Left renal pelvis (tissue), 4 donors: ENCODE measurements at regions not wholly inside any gene's neighbourhood (a gene's known extent, or its start where the extent isn't known, plus 50 kb on each side); places are given as distances from the start of the nearest gene placed in this dataset.

ENCODE experiments used
- DNase-seq, 4 donors: peaks; one replicate each; pipeline ENCODE4 v3.0.0-alpha.2; 2013; ENCODE audit warnings: low read depth in 4 of 4, low spot score in 3 of 4

DNA sequence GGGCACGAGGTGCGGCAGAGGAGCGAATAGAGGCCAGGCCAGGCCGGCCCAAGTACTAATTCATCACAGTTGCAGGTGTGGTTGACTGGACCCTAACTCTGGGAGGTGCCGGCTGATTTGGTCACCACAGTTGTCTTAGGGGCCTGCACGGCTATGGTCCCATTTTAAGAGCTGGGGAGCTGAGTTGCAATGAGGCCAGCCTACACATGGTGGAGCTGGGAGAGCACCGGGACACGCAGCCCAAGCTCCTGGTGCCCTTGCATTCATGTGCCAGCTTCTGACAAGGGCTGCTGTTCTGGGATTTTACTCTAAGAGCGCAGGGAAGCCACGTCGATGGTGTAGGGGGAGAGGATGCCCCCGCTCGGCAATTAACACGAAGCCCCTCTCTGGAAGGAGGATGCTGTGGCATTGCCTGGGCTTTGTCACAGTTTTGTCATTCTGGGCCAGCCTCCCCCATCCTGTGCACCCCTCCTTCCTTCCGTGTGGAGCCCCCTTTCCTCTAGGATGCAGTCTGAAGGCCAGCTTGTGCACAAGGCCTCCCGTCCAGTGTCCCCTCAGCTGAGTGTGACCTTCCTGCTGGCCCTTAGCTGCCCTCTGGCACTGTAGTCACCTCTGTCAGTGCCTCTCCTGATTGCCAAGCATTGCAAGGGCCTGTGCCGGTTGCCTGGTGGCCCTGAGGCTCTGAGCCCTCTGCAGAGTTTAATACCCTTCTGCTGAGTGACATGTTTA, 109.4 kb upstream of the C1QTNF9B start:
- DNase-seq = no peak

DNA sequence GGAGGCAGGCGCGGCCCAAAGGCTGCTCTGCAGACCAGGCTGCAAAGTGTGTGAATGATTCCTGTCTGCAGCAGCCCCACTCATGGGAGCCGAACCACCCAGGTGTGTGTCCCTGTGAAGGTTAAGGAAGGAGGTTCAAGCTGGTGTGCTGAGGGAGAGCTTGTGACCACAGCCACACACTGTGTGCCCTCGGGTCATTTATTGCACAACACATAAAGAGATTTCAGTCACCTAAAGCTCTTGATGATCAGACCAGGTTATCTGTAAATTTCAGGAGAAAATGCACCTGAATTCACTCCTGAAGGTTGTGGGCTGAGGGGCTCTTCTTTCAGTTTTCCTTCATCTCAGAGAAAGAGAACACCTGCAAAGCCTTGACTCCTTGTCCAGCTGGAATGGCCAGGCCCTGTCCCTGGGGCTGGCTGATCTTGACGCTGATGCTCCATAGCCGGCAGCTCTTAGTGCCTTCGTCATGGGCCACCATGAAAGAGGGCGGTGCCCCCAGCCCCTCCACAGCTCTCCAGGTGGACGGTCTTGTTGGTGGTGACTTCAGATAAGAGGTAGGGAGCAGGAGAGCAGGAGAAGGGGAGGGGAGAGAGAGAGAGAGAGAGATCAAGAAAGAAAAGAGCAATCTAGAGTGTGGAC, 110.8 kb upstream of the C1QTNF9B start:
- no peak for DNase-seq

DNA sequence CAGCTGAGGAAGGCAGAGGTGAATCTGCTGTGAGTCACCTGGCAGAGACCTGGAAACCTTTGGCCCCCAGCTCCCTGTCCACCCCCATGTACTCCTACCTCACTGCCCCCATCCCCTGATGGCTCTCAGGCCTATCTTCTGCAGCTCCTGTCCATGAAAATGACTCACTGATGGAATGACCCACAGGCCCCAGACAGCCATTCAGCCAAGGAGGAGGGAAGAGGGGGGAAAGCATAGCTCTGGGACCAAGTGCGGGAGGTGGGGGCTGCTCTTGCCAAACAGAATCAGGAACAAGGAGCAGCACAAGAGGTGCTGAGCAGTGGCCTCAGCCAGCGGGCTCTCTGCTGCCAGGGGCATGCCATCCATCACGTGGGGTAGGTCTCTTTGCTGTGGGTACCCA, 111.4 kb upstream of the C1QTNF9B start:
- DNase-seq = no peak

DNA sequence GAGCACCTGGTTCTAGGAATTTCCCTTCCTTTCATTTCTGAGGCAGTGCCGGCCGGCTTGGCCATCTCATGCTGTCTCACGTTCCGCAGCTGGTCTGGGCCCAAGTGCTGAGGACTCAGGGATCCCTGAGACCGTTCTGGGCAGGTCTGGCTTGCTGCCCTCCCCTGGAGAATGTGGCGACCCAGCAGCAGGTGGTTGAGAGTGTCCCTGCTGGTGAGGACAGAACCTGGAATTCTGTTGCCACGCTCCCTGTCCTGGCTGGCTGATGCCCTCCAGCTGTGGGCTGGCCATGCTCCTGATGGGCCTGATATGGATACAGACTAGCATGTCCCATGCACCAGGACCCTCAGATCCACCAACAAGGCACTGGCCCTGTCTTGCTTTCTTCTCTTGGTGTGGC, 114.0 kb upstream of the C1QTNF9B start:
- no peak for DNase-seq

DNA sequence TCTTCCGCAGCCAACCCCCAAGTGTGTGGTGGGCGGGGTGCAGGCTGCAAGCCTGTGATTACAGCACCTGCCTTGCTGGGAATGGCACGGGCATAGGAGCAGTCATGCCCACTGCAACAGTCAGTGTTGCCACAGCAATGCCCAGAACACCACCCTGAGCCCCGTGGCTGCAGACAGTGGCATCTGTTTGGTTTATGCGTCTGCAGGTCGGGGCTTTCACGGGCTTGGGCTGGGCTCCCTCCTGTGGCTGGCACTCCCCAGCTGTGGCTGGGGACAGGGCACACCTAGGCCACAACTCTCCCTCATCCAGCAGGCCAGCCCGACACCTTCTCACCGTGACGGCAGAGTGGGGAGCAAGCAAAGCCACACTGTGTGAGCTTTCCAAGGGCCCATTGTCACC, 115.3 kb upstream of the C1QTNF9B start:
- DNase-seq = no peak

DNA sequence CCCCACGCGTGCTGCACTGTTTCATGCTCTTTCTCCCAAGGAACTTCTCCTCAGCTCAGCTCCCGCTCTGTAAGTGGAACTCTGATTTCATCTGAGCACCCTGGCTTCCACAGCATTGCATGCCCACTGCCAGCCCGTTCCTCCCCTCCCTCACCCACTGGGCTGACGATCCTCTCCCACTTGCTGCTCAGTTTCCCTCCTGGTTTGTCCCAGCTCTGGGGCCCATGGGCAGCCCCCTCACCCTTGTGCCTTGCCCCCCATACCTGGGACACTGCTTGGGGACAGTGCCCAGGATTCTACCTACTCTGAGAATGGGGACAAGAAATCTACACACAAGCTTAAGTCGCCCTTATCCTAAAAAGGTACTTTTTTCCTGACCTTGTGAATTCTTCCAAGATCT, 115.9 kb upstream of the C1QTNF9B start:
- DNase-seq = no peak

DNA sequence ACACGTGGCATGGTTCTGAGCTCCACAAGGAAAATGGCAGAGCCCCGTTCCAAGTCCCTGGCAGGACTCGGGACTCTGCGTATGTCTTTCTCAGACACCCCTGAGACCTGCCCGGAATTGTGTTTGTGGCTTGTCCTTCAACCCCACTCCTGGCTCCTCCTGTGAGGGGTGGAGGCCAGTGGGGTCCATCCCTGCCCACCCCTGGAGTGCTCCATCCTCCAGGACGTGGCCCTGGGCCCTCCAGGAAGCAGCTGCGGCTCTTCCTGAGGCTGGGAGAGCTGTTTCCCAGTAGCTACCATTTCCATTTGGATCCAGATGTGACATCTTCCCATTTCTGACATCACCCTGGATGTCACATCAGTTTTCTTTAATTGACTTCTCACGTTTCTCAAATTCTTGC, 118.7 kb upstream of the C1QTNF9B start:
- no peak for DNase-seq

DNA sequence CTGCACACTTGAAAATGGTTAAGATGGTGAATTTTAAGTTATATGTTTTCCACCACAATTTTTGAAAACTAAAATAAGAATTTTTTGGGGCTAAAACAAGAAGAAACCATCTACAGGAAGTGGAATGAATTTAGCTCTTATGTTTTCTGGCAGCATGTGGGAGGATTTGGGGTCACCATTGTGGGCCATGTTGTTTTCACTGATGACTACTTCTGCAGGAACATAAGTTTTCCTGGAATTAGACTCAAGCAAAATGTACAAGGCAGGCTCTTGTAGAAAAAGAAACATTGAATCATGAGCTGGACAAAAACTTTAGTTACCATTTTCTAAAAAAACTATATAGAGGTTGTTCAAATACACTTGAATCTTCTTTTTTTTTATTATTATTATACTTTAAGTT, 125.3 kb upstream of the C1QTNF9B start:
- no peak for DNase-seq

DNA sequence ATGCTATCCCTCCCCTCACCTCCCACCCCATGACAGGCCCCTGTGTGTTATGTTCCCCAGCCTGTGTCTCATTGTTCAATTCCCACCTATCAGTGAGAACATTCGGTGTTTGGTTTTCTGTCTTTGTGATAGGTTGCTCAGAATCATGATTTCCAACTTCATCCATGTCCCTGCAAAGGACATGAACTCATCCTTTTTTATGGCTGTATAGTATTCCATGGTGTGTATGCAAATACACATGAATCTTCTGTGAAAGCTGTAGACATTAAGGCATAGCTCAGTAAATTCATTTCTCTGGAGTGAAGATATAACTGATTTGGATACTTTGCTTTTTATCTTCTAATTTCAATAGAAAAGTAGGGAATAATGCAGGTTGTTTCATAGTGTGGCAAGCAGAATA, 125.8 kb upstream of the C1QTNF9B start:
- DNase-seq = no peak

DNA sequence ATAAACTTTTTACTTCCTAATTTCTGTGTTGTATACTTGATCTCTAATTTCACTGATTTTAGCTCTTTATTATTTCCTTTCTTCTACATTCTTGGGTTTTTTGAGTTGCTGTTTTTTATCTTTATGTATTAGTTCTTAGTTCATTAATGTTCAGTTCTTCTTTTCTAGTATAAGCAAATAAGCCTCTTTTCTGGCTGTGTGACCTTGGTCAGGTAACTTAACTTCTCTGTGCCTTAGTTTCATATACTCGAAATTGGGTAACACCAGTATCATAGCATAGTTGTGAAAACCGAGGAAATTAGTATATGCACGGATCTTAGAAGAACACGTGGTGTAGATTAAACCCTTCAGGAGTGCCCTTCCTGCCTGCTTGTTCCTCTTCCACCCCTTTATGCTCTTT, 130.2 kb upstream of the C1QTNF9B start:
- DNase-seq = no peak

DNA sequence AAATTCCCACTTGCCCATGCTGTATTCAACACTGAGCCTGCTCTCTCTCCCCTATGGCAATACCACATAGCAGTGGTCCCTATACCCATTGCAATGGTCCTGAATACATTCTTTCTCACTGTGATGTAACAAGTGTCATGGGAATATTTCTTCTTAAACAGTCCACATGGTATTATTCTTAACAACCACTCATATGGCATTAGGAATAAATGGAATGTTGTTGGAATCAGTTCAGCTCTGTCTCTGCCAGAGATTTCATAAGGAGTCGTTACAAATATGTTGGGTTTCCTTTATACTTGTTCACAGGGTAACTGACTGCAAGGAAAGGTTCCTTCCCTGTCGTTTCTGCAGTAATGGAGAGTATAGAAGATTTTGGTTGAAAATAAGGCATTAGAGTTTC, 128.3 kb upstream of the SPATA13 start:
- DNase-seq = no peak

DNA sequence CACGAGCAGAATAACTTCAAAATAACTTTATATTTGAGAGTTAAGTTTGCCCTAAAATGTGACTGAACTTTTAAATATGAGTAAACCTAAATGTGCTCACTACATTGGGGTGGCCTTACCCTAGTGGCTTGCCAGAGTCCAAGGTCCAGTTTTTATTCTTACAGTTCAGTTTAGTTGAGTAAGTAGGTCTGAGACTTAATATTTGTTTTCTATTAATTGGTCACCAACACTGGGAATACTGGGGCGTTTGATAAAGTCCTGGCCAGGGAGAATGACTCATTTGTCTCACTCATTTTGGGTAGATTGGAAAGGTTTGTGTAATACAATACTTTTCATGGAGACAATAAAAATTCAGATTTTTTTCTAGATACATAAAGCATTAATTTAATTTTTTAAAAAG, 127.8 kb upstream of the SPATA13 start:
- no peak for DNase-seq

DNA sequence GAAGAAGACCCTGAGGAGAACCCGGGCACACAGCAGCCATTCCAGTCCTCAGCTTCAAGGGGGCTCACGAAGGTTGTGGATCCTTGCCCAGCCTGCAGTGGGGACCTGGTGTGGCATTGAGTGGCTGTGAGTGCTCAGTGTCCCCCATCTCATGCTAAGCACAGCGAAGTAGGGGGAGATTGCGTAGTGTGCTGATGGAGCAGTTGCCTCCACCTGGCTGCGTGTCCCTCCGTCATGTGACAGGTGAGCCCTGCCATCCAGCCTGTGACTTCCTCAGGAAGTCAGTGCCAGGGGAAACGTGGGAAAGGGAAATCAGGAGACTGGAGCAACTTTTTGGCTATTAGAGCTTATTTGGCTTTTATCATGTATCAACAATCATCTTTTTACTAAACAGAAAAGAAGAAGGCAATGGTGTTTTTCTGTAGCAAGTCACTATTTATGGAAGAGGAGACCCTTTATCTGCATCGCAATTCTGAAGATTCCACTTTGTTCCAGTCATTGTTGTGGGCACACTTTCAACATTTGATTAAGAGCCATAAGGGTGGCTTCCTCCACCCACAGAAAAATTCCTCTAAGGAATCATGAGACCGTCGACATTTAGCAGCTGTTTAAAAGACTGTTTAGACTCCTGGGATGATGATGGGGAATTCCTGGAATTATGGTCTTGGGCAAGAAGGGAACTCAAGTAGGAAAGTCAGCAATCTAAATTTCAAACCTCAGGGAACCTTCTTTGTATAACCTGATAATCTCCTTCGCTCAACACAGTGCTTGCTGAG, 126.8 kb upstream of the SPATA13 start:
- DNase-seq = no peak

DNA sequence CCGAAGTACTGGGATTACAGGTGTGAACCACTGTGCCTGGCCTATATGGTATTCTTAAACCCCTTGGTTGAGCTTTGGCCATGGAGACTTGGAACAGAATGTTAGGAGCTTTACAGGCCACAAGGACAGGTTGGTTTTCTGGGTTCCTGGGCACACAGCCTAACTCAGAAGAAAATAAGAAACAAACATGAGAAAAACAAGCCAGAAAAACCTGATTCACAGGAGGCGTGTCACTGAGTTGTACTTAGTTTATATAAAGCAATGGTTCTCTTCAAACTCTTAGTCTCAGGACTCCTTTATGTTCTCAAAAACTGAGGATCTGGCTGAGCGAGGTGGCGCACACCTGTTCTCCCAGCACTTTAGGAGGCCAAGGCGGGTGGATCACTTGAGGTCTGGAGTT, 125.1 kb upstream of the SPATA13 start:
- DNase-seq = no peak

DNA sequence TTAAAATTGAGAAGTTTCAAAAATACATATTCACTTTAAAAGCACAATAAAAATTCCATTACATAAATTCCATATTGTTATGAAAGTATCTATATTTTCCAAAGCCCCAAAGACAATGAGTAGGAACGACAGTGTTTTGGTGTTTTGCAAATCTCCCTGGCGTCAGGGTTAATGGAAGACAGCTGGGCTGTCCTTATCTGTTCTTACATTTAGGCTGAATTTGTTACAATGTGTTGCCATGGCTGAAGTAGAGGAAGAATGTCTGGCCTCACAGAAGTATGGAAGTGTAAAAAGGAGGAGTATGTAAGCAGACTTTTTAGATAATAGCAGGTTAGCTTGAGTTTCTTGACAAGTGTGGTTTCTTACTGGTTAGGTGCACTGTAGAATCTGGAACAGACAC, 124.4 kb upstream of the SPATA13 start:
- DNase-seq = no peak

DNA sequence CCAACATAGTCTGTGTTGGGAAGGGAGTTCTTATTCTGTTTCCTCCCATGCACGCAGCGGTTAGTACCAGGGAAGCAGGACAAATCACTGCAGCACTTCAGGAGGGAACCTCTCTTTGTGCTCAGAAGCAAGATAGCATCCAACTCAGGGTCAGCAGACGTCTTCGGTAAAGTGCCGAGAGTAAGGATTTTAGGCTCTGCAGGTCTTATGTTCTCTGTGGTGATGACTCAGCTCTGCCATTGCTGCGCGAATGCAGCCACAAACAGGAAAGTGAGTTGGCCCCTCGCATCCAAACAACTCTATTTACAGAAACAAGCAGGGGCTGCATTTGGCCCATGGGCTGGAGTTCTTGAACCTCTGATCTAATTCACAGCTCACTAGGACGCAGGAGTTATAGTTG, 122.1 kb upstream of the SPATA13 start:
- DNase-seq = no peak

DNA sequence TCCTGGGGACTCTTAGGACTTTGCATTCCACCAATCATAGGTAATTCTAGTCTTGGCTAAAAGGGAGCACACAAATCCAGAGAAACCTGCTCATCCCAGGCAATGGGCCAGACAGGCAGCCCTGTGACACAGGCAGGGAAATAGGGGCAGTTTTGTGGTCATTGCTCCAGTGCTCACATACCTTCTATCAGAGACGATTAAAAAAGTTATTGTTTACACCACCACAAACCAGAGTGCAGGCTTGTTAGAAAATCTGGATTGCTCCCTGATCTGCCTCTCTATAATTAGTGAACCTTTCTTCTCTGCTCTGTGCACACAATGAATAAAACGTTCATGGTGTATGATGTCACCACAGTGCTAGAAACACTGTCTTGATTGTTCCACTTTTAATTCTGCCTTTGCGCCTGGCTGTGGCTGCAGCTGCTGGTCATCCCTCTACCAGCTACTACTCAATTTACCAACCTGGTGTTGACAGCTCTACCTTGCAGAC, 121.6 kb upstream of the SPATA13 start:
- no peak for DNase-seq

DNA sequence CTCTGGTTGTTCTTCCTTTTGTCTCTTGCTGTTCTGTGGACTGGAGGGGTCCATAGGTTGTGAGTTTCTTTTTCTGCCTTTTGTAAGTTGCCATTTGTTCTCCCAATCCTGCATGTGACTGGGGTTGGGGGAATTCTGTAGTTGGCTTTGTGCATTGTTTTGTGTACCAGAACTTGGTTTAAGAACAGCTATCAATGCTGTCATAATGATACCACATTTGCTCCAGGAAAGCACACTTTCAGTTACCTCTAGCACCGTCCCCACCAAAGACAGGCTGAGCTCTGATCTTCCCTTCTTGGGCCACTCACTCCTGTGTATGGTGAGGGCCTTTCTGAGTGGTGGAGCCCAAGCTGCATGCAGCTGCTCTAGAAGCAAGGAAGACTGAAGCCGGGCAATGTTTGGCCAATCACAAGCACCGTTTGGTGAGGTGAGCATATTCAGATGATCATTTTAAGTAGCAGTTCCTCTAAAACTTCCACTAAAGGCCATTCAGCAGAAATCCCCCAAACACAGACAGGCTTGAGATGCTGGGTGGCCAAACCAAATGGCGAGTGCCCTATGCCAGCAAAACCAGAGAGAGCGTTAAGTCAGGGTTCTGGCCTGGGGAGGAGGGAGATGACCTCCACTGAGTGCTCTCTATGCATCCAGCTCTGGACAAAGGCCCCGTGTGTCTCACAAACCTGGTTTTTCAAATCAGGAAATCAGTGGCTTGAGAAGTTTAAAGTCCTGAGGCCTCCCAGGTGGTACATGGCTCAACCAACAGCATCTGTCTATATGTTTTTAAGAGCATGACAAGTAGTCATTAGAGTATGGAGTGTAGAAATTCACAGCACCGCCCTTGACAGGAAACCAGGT, 120.7 kb upstream of the SPATA13 start:
- no peak for DNase-seq

DNA sequence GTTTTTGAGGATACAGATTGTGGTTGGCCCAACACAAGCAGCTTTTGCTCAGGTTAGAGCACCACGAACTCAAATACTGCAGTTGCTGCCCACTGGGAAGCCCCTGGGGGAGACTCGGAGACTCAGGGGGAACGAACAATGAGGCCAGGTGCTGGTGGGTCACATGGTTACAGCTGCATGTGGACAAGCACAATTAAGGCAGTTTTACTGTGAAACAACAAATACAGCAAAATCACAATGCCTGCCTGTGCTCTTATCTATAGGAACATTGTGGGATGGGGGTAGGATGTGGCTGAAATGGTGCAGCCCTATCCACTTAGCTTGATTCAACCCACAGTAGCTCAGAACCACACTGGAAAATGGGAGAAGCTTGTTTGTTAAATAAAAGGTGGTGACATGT, 119.7 kb upstream of the SPATA13 start:
- DNase-seq = no peak

DNA sequence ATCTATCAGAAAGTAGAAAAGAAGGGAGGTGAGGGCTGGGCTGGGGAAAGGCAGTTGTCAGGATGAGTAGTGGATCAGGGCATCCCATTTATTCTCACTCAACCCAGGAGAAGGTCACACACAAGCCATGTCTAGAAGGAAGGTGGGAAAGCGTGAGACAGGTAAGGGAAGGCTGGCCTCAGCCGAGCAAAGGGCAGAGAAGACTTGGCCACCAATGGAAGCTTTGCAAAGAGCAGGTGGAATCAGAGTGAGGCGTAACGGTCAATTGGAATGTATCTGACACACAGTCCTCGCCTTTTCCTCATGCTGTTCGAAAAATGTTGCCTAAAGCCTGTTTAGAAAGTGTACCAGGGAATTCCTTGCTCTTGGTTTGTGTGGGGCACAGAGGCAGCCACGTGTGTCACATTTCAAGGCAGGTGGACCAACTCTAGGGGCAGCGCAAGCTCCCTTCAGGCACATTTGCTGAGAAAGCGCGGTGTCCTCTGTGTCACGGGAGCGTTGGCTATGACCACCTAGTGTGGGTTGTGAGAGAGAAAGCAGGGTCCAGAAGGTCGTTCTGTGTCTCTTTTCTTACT, 118.8 kb upstream of the SPATA13 start:
- no peak for DNase-seq
